ENCODE measurements at regions not wholly inside any gene's neighbourhood (a gene's known extent, or its start where the extent isn't known, plus 50 kb on each side); places are given as distances from the start of the nearest gene placed in this dataset.

DNA sequence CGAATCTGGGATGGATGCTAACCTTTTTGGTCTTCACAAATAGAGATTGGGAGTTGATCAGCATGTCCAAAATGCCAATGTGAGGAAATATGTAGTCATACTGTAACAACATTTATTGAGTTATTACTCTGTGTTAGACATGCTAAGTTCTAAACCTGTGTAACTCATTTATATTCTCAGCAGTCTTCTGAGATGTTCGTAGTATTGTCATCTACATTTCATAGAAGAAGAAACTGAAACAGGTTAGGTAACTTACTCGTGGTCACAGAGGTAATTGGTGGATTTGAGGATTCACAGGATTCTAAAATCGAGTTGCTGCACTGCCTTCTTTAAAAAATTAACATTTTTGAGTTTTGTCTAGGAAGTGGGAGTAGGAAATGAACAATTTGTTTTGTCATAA lies 162.1 kb downstream of the UBE2E3 start:
- TF ChIP-seq CBX3 (IDR thresholded peaks at IDR 0.05; ENCODE audit: low read depth) (no peak), FOSL1 (IDR thresholded peaks at IDR 0.05; ENCODE audit: low read depth) (no peak), YY1 (IDR thresholded peaks at IDR 0.05; ENCODE audit: extremely low read depth, insufficient replicate concordance, low read depth, low read length) (no peak), ZNF274 (IDR thresholded peaks at IDR 0.05; ENCODE audit: low read depth, low read length) (no peak), EGR1 (IDR thresholded peaks at IDR 0.05; ENCODE audit: low read depth) (no peak), POLR2AphosphoS5 (IDR thresholded peaks at IDR 0.05; ENCODE audit: low read depth, low read length) (no peak), RAD21 (IDR thresholded peaks at IDR 0.05; ENCODE audit: low read depth) (no peak), SIN3A (IDR thresholded peaks at IDR 0.05; ENCODE audit: low read depth) (no peak)
- TF ChIP-seq, protein P1, sequence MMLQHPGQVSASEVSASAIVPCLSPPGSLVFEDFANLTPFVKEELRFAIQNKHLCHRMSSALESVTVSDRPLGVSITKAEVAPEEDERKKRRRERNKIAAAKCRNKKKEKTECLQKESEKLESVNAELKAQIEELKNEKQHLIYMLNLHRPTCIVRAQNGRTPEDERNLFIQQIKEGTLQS (IDR thresholded peaks at IDR 0.05) = no peak
- TF ChIP-seq, protein P2, sequence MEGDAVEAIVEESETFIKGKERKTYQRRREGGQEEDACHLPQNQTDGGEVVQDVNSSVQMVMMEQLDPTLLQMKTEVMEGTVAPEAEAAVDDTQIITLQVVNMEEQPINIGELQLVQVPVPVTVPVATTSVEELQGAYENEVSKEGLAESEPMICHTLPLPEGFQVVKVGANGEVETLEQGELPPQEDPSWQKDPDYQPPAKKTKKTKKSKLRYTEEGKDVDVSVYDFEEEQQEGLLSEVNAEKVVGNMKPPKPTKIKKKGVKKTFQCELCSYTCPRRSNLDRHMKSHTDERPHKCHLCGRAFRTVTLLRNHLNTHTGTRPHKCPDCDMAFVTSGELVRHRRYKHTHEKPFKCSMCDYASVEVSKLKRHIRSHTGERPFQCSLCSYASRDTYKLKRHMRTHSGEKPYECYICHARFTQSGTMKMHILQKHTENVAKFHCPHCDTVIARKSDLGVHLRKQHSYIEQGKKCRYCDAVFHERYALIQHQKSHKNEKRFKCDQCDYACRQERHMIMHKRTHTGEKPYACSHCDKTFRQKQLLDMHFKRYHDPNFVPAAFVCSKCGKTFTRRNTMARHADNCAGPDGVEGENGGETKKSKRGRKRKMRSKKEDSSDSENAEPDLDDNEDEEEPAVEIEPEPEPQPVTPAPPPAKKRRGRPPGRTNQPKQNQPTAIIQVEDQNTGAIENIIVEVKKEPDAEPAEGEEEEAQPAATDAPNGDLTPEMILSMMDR (IDR thresholded peaks at IDR 0.05 in 2 of 3, conservative IDR thresholded peaks at IDR 0.05 in 1 of 3; ENCODE audit: borderline replicate concordance in 1 of 3, insufficient read depth in 1 of 3, low read depth in 2 of 3, low read length in 2 of 3) = no peak
- TF ChIP-seq, protein P3, sequence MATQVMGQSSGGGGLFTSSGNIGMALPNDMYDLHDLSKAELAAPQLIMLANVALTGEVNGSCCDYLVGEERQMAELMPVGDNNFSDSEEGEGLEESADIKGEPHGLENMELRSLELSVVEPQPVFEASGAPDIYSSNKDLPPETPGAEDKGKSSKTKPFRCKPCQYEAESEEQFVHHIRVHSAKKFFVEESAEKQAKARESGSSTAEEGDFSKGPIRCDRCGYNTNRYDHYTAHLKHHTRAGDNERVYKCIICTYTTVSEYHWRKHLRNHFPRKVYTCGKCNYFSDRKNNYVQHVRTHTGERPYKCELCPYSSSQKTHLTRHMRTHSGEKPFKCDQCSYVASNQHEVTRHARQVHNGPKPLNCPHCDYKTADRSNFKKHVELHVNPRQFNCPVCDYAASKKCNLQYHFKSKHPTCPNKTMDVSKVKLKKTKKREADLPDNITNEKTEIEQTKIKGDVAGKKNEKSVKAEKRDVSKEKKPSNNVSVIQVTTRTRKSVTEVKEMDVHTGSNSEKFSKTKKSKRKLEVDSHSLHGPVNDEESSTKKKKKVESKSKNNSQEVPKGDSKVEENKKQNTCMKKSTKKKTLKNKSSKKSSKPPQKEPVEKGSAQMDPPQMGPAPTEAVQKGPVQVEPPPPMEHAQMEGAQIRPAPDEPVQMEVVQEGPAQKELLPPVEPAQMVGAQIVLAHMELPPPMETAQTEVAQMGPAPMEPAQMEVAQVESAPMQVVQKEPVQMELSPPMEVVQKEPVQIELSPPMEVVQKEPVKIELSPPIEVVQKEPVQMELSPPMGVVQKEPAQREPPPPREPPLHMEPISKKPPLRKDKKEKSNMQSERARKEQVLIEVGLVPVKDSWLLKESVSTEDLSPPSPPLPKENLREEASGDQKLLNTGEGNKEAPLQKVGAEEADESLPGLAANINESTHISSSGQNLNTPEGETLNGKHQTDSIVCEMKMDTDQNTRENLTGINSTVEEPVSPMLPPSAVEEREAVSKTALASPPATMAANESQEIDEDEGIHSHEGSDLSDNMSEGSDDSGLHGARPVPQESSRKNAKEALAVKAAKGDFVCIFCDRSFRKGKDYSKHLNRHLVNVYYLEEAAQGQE (IDR thresholded peaks at IDR 0.05; ENCODE audit: low read depth) = no peak
- TF ChIP-seq, protein P4, sequence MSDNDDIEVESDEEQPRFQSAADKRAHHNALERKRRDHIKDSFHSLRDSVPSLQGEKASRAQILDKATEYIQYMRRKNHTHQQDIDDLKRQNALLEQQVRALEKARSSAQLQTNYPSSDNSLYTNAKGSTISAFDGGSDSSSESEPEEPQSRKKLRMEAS (IDR thresholded peaks at IDR 0.05) = no peak
- H3K27ac ChIP-seq (ENCODE audit: low read depth, low read length) = no peak overlapping the region
- H3K4me1 ChIP-seq (ENCODE audit: control insufficient read depth in 1 of 2, insufficient read depth in 2 of 2, low read length in 2 of 2) = no peaks in the 10 kb centered on the region
- H3K9me2 ChIP-seq (ENCODE audit: insufficient read depth) = no peaks in the 10 kb centered on the region
- H3K4me2 ChIP-seq (ENCODE audit: low read length) = no peak overlapping the region
- ChIA-PET RAD21 (ENCODE audit: low non-redundant PET in 1 of 2, low total read pairs in 2 of 2, uncharacterized antibody in 2 of 2, unreplicated experiment in 2 of 2) (no interaction called here), CTCF (no interaction called here), POLR2A (no interaction called here)
- DNase-seq (ENCODE audit: low read depth, low spot score) = no peak
- no peaks in the 10 kb centered on the region for H4K20me1 ChIP-seq (ENCODE audit: insufficient read depth)
- no peak overlapping the region for H3K9ac ChIP-seq (ENCODE audit: low read length)
- no peaks in the 10 kb centered on the region for H3K27me3 ChIP-seq (ENCODE audit: insufficient read depth, low read length)
- H3K36me3 ChIP-seq (ENCODE audit: control insufficient read depth in 1 of 2, insufficient read depth in 2 of 2, low read length in 2 of 2) = no peaks in the 10 kb centered on the region
- H3K79me2 ChIP-seq (ENCODE audit: insufficient read depth, low read length) = no peaks in the 10 kb centered on the region
- H3K4me3 ChIP-seq (replicated peaks in 1 of 2; ENCODE audit: low read depth in 1 of 2, low read length in 2 of 2) = no peak overlapping the region
- no TSS peak for BruUV-seq (replicated peaks)
- no peak for ATAC-seq
- intact Hi-C loops (cut with micrococcal nuclease) = no loop called here
- H2AFZ ChIP-seq (ENCODE audit: low read depth, low read length, poor library complexity, severe bottlenecking) = no peak overlapping the region
- no peaks in the 10 kb centered on the region for H3K9me3 ChIP-seq (ENCODE audit: control insufficient read depth in 1 of 2, insufficient read depth in 1 of 2, low read depth in 1 of 2, low read length in 2 of 2)

All from HCT116 (cell line).